Ectodermal cell (in vitro differentiated cells): ENCODE measurements at regions not wholly inside any gene's neighbourhood (a gene's known extent, or its start where the extent isn't known, plus 50 kb on each side); places are given as distances from the start of the nearest gene placed in this dataset.

Source experiments
- H3K27ac ChIP-seq: 2 replicates; pipeline ENCODE4 v1.7.0; 2013; ENCODE audit warnings: mild to moderate bottlenecking, low read depth, low read length; ENCODE audit not compliant: insufficient read depth, poor library complexity, severe bottlenecking
- H3K27me3 ChIP-seq: 2 replicates; pipeline ENCODE4 v1.7.0; 2013; ENCODE audit warnings: mild to moderate bottlenecking, low read length; ENCODE audit not compliant: insufficient read depth, control insufficient read depth, poor library complexity, severe bottlenecking
- H3K36me3 ChIP-seq: one replicate; pipeline ENCODE4 v1.7.0; 2013; ENCODE audit warnings: low read length; ENCODE audit not compliant: control insufficient read depth, insufficient read depth
- H3K4me1 ChIP-seq: one replicate; pipeline ENCODE4 v1.7.0; 2013; ENCODE audit warnings: low read length; ENCODE audit not compliant: control insufficient read depth, insufficient read depth
- H3K4me3 ChIP-seq: 2 replicates; pipeline ENCODE4 v1.7.0; 2013; ENCODE audit warnings: low read depth, low read length, control low read depth; ENCODE audit not compliant: insufficient read depth
- H3K9me3 ChIP-seq: 2 replicates; pipeline ENCODE4 v1.7.0; 2013; ENCODE audit warnings: mild to moderate bottlenecking, low read length, moderate library complexity; ENCODE audit not compliant: control insufficient read depth
- WGBS, 2 experiments: methylation state at CpG; one replicate each; pipeline ENCODE4 v1.1.7; 2013; ENCODE audit warnings: missing lambda C conversion rate in 2 of 2; 5-methylcytosine and 5-hydroxymethylcytosine counted together

GRCh38 chr1:181255270-181255929 lies 166.9 kb downstream of the IER5 start:
- H3K4me3 ChIP-seq: no peak overlapping the region
- no peaks in the 10 kb centered on the region for H3K36me3 ChIP-seq
- WGBS, 2 experiments: 92 to 93% methylated on average over 2 of the region's 2 CpGs
- H3K9me3 ChIP-seq: no peaks in the 10 kb centered on the region
- peaks cover 4% of the 10 kb centered on the region for H3K4me1 ChIP-seq
- H3K27me3 ChIP-seq: no peaks in the 10 kb centered on the region
- H3K27ac ChIP-seq: no peak overlapping the region

- WGBS, 2 experiments: 95% methylated on average over 5 of the region's 5 CpGs
- H3K27me3 ChIP-seq: no peaks in the 10 kb centered on the region
- H3K4me1 ChIP-seq: peaks cover 4% of the 10 kb centered on the region
- H3K36me3 ChIP-seq: no peaks in the 10 kb centered on the region
- H3K4me3 ChIP-seq: no peak overlapping the region
- no peak overlapping the region for H3K27ac ChIP-seq
- H3K9me3 ChIP-seq: no peaks in the 10 kb centered on the region
Measured at GRCh38 chr1:181257117-181257516, 168.6 kb downstream of the IER5 start.

GRCh38 chr1:181259026-181259745 lies 170.7 kb downstream of the IER5 start:
- 76 to 77% methylated on average over 5 of the region's 5 CpGs for WGBS, 2 experiments
- Histone ChIP-seq H3K27me3 (no peaks in the 10 kb centered on the region), H3K9me3 (no peaks in the 10 kb centered on the region), H3K4me1 (peaks cover 4% of the 10 kb centered on the region), H3K36me3 (no peaks in the 10 kb centered on the region), H3K4me3 (no peak overlapping the region), H3K27ac (no peak overlapping the region)

GRCh38 chr1:181260271-181260670 lies 171.8 kb downstream of the IER5 start:
- Histone ChIP-seq H3K27me3 (no peaks in the 10 kb centered on the region), H3K27ac (no peak overlapping the region), H3K4me3 (no peak overlapping the region), H3K9me3 (no peaks in the 10 kb centered on the region), H3K36me3 (no peaks in the 10 kb centered on the region), H3K4me1 (peaks cover 4% of the 10 kb centered on the region)
- WGBS, 2 experiments: 96 to 97% methylated on average over 3 of the region's 3 CpGs

GRCh38 chr1:181260994-181261393 lies 172.5 kb downstream of the IER5 start:
- Histone ChIP-seq H3K4me3 (no peak overlapping the region), H3K27ac (no peak overlapping the region), H3K27me3 (no peaks in the 10 kb centered on the region), H3K9me3 (no peaks in the 10 kb centered on the region), H3K4me1 (peaks cover 4% of the 10 kb centered on the region), H3K36me3 (no peaks in the 10 kb centered on the region)
- 95 to 97% methylated on average over 1 of the region's 1 CpG for WGBS, 2 experiments

- H3K4me3 ChIP-seq: no peak overlapping the region
- no peaks in the 10 kb centered on the region for H3K36me3 ChIP-seq
- H3K9me3 ChIP-seq: no peaks in the 10 kb centered on the region
- H3K27me3 ChIP-seq: no peaks in the 10 kb centered on the region
- WGBS, 2 experiments: 88 to 90% methylated on average over 1 of the region's 1 CpG
- no peak overlapping the region for H3K27ac ChIP-seq
- H3K4me1 ChIP-seq: peaks cover 4% of the 10 kb centered on the region
Measured at GRCh38 chr1:181262069-181262468, 173.6 kb downstream of the IER5 start.

GRCh38 chr1:181263444-181263843 lies 174.9 kb downstream of the IER5 start:
- 92 to 96% methylated on average over 2 of the region's 2 CpGs for WGBS, 2 experiments

GRCh38 chr1:181264821-181265220 lies 176.3 kb downstream of the IER5 start:
- no peak overlapping the region for H3K27ac ChIP-seq
- no peaks in the 10 kb centered on the region for H3K9me3 ChIP-seq
- H3K4me3 ChIP-seq: no peak overlapping the region
- H3K27me3 ChIP-seq: no peaks in the 10 kb centered on the region
- no peaks in the 10 kb centered on the region for H3K4me1 ChIP-seq
- H3K36me3 ChIP-seq: no peaks in the 10 kb centered on the region
- 78 to 94% methylated on average over 3 of the region's 3 CpGs for WGBS, 2 experiments

More at GRCh38 chr1:181263444-181263843, 174.9 kb downstream of the IER5 start:
- no peak overlapping the region for H3K27ac ChIP-seq
- no peaks in the 10 kb centered on the region for H3K36me3 ChIP-seq
- no peaks in the 10 kb centered on the region for H3K27me3 ChIP-seq
- no peaks in the 10 kb centered on the region for H3K9me3 ChIP-seq
- peaks cover 4% of the 10 kb centered on the region for H3K4me1 ChIP-seq
- no peak overlapping the region for H3K4me3 ChIP-seq

- Histone ChIP-seq H3K27ac (no peak overlapping the region), H3K36me3 (no peaks in the 10 kb centered on the region), H3K9me3 (no peaks in the 10 kb centered on the region), H3K4me1 (no peaks in the 10 kb centered on the region), H3K27me3 (no peaks in the 10 kb centered on the region), H3K4me3 (no peak overlapping the region)
Measured at GRCh38 chr1:181284978-181285377, 196.5 kb downstream of the IER5 start.

GRCh38 chr1:181295217-181295616 lies 188.1 kb upstream of the CACNA1E start:
- WGBS, 2 experiments: 92 to 93% methylated on average over 3 of the region's 3 CpGs
- Histone ChIP-seq H3K4me1 (no peaks in the 10 kb centered on the region), H3K36me3 (no peaks in the 10 kb centered on the region), H3K9me3 (no peaks in the 10 kb centered on the region), H3K4me3 (no peak overlapping the region), H3K27me3 (no peaks in the 10 kb centered on the region), H3K27ac (no peak overlapping the region)
